ENCODE measurements at regions not wholly inside any gene's neighbourhood (a gene's known extent, or its start where the extent isn't known, plus 50 kb on each side); places are given as distances from the start of the nearest gene placed in this dataset.

DNA sequence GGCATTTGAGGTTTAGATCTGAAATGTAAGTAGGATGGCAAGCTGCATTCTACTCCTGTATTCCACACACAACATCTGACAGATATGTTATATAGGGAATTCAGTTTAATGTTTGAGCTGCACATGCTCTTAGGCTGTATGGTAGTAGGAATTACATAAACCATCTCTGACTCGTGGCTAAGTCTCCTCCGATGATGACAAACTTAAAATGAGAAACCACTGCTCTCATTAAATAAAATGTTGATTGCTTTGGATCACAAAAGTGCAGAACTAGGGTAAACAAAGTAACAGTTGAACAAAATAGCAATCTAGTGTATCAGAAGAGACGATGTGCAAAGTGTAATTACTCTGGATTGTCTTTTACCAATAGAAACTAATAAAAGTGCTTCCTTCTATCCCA lies 50.1 kb upstream of the WDR75 start:
- Histone ChIP-seq H3K27me3 (ENCODE audit: control insufficient read depth, insufficient read depth, low read length) (no peaks in the 10 kb centered on the region), H3K4me3 (ENCODE audit: insufficient read depth, low read depth, low read length) (no peak overlapping the region), H3K36me3 (replicated peaks; ENCODE audit: control insufficient read depth, insufficient read depth, low read length) (no peaks in the 10 kb centered on the region)
- no peak for DNase-seq
